Activated CD4-positive, alpha-beta T cell treated with anti-CD3 and anti-CD28 coated beads, Interleukin-2, amount 50 U/mL, for 48 hours (primary cell): ENCODE measurements at regions not wholly inside any gene's neighbourhood (a gene's known extent, or its start where the extent isn't known, plus 50 kb on each side); places are given as distances from the start of the nearest gene placed in this dataset.

Experiments used
- DNase-seq, 2 experiments: peaks; one replicate each; pipeline ENCODE4 v3.0.0-alpha.2; 2020

DNA sequence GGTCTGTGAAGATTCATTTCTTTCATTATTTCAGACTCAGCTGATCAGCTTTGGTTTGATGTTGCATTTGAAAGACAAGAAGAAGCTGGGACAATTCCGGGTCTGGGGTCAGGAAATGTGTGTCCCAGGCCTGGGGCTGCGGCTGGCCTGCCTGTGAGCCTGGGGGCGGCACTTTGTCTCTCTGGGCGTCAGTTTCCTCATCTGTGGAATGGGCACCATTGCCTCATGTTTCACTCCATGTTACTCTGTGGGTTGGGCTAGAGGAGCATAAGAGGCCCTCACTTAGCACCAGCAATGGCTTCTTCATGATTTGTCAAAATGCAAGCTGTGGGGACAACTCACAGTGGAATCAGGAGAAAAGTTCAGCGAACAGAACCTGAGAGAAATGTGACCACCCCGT, 570.1 kb downstream of the VRK1 start:
- DNase-seq, result no peak

DNA sequence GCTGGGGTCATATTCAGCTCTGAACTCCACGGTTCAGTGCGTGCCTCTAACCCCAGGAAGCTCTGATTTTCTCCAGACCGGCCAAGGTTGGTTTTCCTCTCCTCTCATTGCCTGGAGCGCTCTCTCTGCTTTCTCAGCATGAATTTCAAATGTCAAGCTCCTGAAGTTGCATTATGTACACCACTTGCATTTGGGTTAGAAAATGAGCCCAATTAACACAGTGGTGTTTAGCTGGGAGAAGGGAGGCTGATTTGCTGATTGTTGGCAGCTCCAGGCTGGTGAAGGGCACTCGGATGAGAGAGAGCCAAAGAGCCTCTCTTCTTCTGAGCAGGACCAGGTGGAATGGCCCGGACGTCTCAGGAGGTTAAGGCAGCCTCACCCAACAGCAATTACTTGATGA, 570.9 kb downstream of the VRK1 start:
- no peak for DNase-seq

DNA sequence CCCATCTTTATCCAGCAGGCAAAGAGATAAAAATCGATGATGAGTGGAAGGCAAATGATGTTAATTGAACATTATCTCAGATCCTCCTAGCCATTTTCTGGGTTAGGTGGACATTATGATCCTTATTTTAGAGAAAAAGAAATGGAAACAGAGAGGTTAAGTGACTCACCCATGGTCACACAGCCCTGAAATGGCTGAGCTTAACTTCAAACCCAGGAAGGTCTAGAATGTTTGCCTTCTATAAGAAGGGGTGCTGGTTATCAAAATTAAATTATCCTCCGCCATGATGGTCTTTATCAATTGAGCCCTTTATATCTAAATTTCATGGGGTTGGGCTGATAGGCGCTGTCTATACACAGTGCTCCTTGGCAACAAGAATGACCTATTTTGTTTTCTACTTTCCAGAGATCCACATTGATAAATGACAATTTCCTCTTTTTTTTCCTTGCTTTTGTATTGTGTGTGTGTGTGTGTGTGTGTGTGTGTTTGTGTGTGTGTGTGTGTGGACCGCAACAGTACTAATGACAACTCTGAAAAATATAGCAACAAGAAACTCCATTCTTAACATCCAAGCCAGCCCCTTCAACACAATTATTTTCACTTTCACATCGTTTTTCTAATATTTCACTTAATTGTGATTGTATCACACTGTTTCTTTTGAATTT, 571.9 kb downstream of the VRK1 start:
- no peak for DNase-seq

DNA sequence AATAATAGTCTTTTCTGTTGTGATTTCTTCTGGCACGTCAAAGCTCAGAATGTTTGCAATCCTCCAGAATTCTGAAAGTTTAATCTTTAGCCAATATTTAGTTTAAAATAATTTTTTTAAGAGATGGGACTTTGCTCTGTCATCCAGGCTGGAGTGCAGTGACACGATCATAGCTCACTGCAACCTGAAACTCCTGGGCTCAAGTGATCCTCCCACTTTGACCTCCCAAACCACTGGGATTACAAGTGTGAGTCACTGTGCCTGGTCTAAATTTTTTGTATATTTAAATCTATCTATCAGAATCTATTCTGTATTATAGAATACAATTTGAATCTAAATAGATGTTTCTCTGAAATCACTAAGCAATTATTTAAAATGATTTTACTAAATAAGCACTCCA, 572.7 kb downstream of the VRK1 start:
- DNase-seq, result no peak

DNA sequence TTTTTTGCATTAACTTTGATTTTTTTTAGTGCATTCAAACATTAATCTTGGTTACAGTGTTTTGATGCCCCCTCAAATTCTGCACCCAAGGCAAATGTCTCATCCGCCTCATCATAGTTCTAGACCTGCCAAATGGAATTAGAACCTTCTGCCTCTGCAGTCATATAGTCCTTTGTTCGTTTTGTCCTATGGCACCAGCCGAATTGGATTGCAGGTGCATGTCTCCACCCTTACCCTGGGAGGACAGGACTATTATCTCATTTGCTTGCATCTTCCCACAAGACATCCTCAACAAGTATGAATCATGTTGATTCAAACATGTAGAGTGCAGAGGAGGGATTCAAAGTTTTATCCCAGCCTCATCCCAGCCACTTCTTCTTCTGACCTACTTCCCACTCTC, 579.1 kb downstream of the VRK1 start:
- DNase-seq, result no peak

DNA sequence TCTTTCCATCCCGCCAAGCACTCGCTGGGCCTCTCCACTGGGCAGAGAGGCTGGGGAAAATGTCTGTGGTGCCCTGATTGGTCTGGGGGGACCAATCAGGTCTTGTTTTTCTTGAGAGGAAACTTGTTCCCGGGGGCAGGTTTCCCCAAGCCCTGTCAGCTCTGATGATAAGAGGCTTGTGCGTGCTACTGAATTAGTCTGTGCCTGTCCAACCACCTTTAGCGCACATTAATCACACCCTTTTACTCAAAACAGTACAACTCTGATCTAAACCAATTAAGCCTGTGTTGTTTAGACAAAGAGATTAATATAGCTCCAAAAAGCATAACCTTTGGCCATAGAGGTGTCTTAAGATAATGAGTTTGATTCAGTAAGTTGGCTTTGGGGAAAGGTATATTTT, 580.4 kb downstream of the VRK1 start:
- no peak for DNase-seq

DNA sequence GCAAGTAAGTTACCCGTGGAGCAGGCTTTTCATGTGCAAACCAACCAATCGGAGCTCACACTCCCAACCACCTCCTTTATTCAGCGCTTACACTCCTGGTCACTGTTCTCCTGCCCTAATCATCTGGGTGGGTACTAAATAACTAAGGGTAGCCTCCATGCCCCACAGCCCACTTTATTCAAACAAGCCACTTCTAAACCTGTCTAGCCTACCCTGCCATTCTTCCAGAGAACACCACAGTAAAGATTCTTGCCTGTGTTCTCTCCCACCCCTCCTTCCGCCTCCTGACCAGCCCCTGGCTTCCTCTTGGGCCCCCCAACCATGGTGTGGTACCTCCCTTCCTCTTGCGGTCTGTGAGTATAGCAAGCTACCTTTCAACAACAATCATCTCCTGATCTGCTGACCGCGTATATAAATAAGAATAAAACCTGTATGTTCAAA, 581.9 kb downstream of the VRK1 start:
- peak in 1 of 2 experiments; percentile 19 for DNase-seq

DNA sequence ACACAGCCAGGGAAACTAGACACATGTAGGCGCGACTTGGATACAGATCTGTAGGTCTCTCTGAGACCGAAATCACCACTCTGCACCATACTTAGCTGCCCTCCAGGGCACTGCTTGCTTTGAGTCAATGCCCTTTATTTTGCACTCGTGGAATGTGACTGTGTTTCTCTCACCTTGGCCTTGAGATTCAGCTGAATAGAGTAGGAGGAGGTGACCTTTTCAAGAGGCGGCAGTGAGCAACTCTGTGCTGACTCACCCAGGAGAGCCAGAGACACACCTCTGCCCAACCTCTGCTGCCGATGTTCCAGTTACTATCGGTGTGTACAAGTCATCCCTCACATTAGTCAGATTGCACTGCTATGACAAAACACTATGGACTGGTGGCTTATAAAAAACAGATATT, 583.4 kb downstream of the VRK1 start:
- peak; percentile 73 to 79 for DNase-seq

DNA sequence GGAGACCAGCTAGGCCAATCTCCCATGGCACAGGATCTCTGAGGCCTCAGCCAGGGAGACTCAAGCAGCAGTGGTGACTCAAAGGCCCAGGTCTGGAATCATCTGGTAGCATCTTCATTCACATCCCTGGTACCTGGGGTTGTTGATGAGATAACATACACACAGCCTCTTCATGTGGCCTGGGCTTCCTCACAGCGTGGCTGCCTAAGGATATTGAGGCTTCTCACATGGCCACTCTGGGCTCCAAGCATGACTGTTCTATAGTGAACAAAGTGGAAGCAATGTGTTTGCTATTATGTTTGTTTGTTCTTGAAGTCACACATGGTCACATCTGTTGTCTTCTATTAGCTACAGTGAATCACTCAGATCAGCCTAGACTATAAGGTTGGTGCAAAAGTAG, 584.1 kb downstream of the VRK1 start:
- DNase-seq, result no peak

DNA sequence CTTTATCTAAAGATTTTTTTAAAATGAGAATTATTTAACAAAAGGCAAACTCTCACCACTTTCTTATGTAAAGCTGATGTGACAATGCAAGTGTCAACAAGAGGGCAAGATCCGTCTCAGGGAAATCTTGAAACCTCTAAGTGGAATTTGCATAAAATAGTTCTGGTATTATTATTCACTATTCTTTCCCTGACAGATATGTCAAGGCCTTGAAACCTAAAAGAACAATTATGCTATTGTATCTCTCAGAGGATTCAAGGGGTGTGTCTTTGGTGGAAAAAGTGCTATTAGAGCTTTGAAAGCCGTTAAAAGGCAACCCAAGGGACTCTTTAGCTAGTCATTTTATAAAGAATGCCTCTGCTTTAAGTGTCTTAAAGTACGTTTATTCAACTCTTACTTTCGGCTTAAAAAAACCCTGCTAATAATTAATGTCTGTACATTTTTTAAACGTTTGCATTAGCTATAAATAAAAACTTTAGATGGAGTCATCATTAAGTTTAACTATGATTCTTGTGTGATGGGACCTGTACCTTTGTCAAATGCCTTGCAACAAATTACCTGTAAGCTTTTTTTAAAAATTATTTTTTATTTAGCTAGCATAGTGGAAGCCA, 585.5 kb downstream of the VRK1 start:
- no peak for DNase-seq

DNA sequence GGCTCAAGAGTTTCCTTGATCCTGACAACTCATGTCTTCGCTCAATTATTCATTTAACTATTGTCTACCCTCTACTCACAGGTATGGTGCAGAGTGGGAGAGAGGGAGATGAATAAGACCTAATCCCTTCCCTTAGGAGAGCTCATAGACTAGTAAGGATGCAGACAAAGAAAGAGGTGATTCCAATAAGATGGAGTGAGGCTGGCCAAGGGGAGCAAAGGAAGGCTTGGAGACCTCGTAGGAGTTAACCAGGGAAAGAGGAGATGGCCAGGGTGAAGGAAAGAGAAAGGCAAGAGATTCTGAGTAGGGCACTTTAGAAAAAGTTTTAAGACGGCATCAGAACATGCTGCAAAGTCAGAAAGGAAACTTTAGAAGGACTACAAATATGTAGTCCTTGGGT, 588.5 kb downstream of the VRK1 start:
- DNase-seq, result no peak

DNA sequence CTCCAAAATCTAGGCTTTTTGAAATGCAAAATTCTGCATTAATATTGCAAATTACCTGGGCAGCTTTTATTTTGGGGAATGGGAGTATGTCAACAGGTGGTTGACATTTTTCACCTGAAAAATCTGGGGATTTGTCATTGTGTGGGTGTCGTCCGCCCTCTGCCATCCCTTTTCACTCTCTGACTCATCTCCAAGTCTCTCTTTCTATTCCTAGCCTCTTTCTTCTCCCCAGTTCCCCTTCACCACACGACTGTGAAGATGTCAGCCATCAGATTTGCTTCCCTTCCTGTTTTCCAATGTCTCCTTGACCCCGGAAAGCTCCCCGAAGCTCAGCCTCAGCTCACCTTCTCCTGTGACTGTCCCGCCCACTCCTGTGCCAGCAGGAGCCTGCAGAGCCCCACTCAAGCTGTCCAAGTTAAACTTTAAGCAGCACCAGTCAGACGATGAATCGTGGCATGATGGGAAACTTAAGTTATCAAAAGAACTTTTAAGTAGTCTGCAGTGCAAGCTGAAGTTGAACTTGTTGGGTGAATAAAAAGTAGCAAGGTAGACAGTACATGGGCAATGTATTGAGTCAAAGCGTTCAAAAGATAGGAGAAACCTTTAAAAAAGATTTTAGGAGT, 590.2 kb downstream of the VRK1 start:
- DNase-seq, result no peak

DNA sequence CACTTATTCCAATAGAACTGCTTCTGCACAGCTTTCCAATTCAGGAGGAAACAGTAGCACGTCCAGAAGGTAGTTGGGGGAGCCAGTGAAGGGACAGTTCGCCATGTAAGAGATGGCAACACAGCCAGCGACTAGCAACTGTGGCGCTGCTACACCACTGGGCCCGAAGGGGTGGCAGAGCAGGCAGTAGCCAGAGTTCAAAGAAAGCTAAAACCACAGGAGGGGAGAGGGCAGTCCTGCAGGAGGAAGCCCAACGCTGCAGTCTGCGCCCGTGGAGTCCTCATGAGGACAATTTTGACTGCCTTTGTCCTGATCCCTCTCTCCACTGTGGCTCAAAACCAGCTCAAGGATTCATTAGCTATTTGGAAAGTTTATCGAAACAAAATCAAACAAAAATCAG, 591.2 kb downstream of the VRK1 start:
- no peak for DNase-seq

DNA sequence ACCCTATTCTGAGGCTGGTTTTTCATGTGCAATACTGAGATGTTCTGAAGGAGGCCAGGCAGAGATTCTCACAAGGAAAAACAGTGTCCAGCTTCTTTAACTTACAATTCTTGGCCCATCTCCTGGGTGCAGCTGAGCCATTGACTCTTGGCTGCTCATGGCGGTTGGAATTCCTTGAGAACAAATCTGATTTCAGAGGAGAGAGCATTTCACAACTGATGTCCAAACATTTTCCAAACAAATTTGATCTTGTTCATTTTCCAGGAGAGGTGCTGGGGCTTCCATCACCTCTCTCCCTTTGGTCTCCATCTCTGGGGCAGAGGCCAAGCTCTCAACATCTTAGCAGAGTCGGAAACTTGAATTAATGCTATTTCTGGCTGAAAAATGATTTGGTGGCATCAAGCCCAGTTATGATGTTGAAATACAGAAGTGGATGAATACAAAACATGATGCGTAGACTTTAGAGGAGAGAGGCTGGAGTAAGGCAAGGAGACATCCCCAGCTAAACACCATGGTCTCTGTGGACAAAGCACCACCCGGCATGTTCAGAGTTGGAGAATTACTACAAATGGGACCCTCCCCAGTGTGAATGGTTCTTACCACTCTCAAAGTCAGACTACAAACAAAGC, 593.0 kb downstream of the VRK1 start:
- no peak for DNase-seq

DNA sequence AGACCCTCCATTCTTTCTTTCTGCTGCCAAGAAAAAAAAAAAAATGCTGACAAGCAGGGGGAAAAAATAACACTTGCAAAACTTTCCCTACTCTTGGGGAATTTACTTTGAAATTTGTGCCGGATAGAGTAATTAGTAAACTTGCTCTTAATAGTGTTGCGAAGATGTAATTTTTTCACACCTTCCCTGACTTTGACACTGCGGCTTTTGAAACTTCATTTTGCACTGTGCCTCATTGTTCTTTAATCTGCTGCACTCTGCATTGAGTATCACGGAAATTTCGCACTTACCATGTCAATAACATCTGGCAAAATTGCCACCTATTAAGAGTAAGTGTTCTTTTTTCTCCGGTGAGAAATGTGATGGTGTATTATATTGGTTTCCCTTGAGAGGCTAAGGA, 596.1 kb downstream of the VRK1 start:
- no peak for DNase-seq

DNA sequence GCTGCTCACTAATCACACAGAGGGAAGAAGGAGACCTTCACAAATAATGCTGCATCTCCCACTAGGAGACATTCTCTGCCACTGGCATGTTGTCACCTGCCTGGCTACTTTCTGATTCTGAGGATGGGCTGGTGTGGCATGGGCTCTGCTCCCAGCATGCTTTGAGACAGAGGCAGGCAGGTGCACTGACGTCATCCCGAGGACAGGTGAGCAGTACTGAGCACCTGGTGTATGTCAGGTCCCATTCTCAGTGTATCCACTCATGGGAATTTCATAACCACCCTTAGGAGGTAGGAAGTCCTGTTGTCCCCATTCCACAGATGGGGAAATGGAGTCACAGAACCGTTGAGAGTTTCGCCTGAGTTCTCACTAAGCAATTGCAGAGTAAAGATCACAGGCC, 597.9 kb downstream of the VRK1 start:
- no peak for DNase-seq

DNA sequence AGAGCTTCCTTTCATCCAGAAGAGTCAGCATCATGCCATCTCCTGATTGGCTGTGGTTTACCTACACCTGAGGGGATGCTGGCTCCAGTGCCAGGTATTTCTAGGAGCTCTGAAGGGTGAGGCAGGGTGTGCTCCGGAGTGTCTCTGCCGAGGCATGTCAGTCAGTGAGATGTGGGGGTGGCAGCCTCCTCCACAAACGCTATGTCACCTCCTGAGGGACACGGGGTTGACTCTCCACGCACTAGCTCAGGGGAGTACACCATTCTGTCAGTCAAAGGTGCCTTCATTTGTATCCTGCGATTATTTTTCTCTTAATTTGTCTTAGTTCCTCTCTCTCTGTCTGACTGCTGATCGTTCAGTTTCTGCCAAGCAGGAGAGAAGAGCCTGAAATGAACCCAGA, 604.5 kb downstream of the VRK1 start:
- no peak for DNase-seq

DNA sequence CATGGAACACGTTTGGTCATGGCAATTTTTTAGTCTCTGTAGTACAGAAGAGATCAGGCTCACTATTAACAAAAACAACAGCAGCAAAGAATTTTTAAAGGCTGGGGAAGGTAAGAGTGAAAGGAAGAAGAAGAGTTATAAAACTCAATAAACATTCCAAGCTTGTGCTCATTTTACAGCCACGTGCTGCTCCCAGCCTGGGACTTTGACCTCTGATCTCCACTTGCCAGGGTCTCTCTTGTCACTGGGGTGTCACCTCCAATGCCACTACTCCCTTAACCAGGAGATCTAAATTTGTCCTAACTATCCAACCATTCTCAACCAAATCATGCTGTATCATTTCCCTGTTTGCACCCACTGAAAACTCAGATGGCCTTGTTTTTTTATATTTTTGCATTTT, 605.1 kb downstream of the VRK1 start:
- DNase-seq, result no peak

DNA sequence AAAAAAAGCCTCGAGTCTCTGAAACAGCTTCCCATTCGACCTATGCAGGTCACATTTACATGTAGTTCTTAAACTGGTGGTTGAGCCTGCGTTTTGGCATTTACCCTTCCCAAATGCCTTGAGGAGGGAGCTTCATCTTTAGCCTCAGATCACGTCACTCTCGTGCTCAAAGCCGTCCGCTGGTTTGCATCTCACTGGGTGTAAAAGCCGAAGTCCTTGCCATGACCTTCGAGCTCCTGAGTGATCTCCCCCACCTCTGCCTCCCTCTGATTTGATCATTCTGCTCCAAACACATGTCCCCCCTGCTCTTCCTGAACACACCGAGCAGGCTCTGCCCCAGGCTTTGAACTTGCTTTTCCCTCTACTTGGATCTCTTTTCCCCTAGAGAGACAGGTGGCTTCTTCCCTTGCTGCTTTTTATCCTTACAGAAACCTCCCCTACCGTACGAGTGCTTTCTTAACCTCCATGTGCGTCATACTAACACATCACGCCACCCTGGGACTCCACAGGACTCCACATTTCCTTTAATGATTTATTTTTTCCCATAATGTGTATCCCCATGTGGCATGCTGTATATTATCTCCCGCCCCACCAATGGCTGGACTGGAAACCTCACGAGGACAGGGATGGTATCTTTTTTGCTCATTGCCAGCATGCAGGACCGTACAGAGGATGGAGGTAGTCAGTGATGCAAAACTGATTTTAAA, 610.7 kb downstream of the VRK1 start:
- DNase-seq, result no peak

DNA sequence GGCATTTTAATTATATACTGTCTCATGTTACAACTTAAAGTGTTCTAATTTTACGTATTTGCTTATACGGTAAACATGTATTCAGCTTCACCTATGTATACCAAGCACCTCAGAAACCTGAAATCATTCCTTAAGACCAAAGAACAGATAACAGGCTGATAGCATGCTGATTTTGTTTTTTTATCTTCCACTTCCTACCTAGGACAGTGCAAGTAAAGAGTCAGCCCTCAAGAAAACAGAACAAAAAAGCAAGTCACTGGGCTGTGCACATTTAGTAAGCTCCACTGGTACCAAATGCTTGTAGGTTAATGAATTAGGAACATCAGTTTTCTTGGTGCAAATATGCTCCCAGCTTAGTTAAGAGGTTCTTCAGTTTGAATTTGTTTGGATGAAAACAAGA, 611.3 kb downstream of the VRK1 start:
- DNase-seq, result no peak

DNA sequence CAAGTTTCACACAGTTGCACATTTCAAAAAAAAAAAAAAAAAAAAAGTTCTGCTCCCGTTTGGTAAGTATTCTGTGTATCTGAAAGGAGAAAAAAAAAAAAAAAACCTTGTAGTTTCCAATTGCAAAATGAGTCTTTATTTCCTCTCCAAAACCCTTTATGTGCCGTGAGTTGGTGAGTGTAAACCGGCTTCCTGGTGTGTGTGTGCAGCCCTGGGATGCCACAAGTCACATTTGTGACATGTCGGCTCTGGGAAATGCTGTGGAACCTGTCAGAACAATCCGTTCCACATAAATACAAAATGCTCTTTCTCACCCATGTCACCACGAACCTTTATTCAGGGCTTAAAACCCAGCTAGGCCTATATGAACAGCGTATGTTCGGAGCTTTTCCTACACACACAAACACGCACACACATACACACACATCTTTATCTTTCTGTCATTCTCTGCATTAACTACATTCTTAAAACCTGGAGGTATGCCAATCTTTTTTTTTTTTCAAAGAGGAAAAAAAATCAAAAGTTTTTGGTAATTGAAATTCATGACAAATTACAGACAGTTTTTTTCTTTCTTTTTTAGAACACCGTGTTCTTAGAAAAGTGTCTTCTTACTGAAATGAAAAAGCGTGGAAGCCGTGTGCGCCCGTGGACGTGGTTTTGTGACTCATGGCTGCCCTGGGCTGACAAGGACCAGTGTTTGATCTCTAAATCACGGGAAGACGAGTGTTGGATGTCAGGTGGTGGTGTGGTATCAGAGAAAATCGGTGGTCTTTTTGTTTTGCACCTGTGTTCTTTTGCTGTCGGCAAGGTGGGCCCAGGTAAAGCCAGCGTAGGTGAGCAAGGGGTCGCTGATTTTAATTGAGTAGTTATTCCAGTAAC, 612.0 kb downstream of the VRK1 start:
- DNase-seq, result peak; percentile 45 to 62
